Left forelimb (tissue), 1 donor: ENCODE measurements at regions not wholly inside any gene's neighbourhood (a gene's known extent, or its start where the extent isn't known, plus 50 kb on each side); places are given as distances from the start of the nearest gene placed in this dataset.
"Not testable (repeated sequence)": the region's sequence is repeated elsewhere in the genome, so short reads cannot be mapped to it uniquely, and the experiment has no call there.

Experiments used
- DNase-seq: peaks from one replicate; pipeline ENCODE4 v3.0.0-alpha.2; 2018; ENCODE audit warnings: low spot score

DNA sequence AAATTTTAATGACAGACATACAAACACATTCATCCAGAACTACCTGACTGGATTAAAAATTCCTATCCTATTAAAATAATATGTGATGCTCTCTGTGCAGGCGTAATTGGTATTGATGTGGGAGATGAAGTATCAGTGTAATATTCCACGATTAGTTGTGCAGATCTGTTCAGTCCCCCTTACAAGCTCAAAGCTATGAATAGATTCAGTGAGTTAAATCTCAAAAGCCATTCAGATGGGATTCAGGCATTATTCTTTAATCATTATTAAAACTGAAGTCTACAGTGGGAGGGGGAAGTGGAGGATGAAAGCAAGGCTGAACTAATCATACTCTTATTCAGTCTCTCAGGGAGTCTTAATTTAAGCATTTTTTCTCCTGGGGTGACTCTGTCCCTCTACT lies 855.8 kb downstream of the EFNA5 start:
- no peak for DNase-seq

GRCh38 chr5:106801554-106801953 lies 869.2 kb downstream of the EFNA5 start:
- no peak for DNase-seq

DNA sequence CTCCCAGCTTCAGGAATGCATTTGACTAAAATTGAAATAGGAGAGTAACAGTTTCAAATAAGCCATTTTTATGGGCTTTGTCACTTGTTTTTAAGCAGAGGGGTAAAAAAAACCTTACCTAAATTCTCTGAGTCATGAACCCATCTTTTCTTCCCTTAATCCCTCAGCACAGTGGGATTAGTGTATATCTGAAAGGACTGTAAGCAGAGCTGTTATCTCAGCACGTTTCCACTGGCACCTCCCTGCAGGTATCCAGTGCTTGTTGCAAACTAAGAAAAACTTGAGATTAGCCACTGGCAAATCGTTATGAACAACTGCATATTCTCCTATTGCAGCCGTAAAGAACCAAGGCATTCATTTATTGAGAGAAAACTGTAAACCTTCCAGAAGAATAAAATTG lies 872.7 kb downstream of the EFNA5 start:
- no peak for DNase-seq

DNA sequence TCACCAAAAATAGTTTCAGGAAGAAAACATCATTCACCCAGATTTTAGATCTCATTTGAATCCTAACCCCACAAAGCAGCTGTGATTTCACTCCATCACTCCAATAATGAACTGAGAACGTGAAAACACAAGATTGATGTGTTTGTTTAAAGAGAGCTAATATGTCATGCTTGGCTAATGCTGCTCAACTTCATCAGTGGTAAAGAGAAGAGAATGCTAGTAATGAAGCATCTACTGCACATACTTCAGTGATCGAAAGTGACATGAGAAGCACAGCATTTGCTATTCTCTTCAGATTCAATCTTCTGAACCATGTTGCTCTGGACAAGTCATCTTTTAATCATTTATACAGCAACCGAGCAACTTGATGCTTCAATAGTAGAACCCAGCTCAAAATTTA lies 874.7 kb downstream of the EFNA5 start:
- DNase-seq = no peak

GRCh38 chr5:106784846-106785245 lies 885.9 kb downstream of the EFNA5 start:
- DNase-seq = no peak

GRCh38 chr5:106780355-106780754 lies 890.4 kb downstream of the EFNA5 start:
- no peak for DNase-seq

- DNase-seq = not testable (repeated sequence)
These were observed 894.2 kb downstream of the EFNA5 start for GRCh38 chr5:106776515-106776914.

DNA sequence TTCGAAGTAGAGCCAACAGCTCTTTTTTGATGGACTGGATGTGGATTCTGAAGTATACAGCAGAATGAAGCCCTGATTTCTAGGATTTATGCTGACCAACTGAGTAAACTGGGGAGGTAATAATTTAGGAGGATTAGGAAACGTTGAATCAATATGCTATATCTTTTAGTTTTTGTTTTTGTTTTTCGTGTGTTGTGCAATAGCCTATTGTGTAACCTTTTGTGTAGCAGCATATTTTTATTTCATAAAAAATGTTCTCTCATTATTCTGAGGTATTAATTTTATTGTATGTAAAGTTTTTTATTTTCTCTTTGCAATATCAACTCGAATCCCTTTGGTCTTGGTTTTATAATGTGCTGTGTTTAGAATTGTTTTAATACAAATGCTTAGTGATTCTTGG lies 902.3 kb downstream of the EFNA5 start:
- DNase-seq = no peak

- no peak for DNase-seq
These were observed 903.8 kb downstream of the EFNA5 start for GRCh38 chr5:106766916-106767315.

DNA sequence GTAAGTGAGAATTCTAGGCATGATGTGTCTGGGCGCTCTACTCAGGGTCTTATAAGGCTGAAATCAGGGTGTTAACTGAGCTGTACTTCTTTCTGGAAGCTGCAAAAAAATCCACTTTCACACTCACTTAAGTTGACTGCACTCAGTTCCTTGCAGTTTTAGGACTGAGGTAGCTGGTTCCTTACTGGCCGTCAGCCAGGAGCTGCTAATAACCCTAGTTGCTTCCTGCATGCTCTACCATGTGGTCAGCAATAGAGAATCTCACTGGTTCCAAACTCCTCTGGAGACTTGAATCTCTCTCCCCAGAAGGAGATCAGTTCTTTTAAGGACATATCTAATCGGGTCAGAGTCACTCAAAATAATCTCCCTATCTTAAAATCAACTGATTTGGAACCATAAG lies 911.2 kb downstream of the EFNA5 start:
- DNase-seq = no peak

GRCh38 chr5:106759152-106759551 lies 911.6 kb downstream of the EFNA5 start:
- DNase-seq = no peak

GRCh38 chr5:106757672-106758071 lies 913.1 kb downstream of the EFNA5 start:
- no peak for DNase-seq

DNA sequence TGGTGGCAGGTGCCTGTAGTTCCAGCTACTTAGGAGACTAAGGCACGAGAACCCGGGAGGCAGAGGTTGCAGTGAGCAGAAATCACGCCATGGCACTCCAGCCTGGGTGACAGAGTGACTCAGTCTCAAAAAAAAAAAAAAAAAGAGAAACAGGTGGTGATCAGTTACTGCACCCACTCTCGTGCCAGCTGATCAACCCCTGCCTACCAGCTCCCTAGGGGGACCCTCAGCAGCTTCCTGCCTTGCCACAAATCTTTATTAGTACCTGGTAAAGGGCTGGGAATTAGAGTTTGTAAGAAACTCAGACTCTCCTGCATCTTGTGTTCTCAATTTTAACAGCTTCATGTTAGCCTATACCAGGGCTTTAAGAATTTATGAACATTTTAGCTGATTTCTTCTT lies 914.9 kb downstream of the EFNA5 start:
- DNase-seq = no peak

DNA sequence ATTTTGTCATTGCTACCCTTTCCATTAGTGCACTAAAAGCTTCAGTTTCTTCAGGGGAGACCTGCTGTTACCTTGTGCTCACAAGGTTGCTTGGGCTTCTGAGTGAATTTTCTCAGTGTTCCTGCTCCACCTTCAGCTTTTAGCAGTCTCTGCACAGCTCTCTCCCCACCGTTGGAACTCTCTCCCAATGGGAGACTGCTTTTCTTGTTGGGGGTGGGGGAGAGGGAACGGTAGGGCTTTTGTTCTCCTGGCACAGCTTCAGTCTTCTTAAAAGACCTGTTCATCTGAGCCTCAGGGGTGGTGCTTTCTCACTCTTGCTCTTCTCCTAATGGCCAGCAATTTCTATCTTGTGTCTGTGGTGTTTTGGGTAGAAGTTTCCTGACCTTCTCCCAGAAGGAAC lies 915.7 kb downstream of the EFNA5 start:
- DNase-seq = no peak

DNA sequence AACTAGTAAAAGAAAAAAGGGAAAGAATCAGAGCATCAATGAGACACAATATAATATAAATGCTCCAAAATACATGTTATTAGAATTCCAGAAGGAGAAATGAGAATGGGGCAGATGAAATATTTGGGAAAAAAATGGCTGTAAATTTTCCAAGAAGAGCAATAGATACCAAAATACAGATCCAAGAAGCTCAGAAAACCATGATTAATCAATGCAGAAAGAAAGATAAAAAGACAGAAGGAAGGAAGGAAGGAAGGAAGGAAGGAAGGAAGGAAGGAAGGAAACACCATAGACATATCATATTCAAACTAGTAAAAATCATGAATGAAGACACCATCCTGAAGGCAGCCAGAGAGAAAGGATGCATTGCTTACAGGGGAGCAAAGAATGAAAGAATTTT lies 920.9 kb downstream of the EFNA5 start:
- DNase-seq = no peak

DNA sequence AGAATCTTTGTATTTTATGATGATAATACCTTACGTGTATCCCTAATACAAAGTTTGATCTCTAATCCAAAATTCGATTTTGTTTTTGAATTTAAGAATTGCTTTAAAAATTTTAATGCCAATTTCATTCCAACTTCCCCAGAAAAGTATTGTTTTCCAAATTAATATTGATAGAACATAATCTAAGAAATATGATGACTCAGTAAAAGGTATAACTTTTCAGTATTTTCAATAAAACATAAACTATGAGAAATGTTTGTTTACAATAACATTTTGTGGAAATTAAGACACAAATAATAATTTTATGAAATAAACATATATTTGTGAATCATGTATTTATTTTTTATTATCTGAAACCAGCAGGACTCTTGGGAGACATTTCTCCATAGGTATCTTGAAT lies 931.6 kb downstream of the EFNA5 start:
- no peak for DNase-seq

DNA sequence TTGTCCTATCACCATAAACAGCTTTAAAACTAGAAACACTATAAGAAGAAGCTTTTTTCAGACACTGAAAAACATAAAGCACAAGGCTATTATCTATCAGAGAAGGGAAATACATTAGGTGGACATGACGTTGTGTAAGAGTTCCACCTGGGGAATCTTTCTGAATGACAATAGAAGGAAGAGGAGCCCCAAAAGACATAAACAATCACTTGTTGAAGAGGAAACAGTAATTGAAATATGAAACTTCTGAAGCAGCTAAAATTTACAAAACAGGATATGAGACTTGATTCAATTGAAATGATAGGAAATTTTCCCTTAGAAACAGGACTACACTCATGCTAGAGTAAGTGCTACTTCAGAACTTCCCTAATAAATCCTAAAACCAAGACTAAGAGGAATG lies 933.6 kb downstream of the EFNA5 start:
- DNase-seq = no peak

GRCh38 chr5:106732624-106733023 lies 938.1 kb downstream of the EFNA5 start:
- DNase-seq = no peak

DNA sequence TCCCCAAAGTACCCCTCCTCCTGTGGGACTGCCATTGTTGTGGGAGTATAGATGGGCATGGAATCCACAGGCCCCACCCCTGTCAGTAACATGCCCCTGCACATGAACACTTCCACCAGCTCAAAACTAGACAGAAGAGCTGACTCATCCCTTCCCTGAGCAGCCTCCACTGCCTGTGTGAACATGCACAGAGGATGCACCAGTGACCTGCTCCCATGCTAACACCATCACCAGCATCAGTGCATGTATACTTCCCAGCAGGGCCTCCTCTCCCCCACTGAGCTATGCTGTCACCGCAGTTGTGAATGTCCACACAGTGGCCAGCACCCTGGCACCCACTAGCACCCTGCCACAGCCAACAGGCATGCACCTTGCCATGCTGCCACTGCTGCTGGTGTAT lies 939.8 kb downstream of the EFNA5 start:
- DNase-seq = no peak

DNA sequence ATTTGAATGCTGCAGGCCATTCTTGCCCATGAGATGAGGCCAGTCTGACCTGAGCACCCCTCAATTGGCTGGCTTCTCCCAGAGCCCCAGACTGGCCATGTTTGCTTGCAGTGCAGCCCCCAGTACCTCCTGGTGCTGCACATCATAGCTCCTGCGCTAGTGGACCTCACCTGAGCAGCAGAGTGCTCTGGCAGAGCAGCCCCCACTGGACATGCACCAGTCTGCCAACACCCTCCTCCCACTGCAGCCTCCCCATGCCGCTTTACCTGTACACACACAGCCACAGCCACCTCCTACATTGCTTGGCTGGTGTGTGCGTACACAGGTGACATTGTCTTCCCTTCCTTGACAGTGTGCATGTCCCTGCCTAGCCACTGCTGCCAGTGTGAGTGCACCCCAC lies 940.2 kb downstream of the EFNA5 start:
- no peak for DNase-seq

GRCh38 chr5:106728208-106728607 lies 942.5 kb downstream of the EFNA5 start:
- DNase-seq = no peak

- DNase-seq = no peak
These were observed 943.7 kb downstream of the EFNA5 start for GRCh38 chr5:106727071-106727470.

GRCh38 chr5:106720367-106720766 lies 950.4 kb downstream of the EFNA5 start:
- no peak for DNase-seq

- DNase-seq = no peak
These were observed 970.9 kb downstream of the EFNA5 start for GRCh38 chr5:106699796-106700195.

DNA sequence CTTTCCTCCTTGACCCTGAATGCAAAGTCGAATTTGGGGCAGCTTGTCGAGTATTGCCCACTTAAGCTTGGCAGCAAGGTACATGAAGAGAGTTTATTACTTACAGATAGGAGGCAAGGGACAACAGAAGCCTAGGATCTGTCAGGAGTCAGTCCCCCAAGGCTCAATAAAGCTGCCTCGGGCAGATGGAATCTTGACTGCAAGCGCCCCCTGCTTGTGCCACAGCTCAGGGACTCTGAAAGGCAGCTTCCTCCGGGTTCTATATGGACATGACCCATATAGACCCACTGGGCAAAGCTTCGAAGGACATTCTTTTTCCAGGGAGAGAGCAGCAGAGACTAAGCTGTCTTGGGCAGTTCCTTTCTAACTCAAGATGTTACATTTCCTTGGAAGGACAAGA lies 971.5 kb downstream of the EFNA5 start:
- no peak for DNase-seq
